DOHH2 (cell line): ENCODE measurements at regions not wholly inside any gene's neighbourhood (a gene's known extent, or its start where the extent isn't known, plus 50 kb on each side); places are given as distances from the start of the nearest gene placed in this dataset.

ENCODE experiments used
- EZH2phosphoT487 ChIP-seq: fragments of 200-600 bp; sonication (generic); IDR thresholded peaks from 2 replicates; pipeline ENCODE4 v1.6.1; 2017; ENCODE audit warnings: borderline replicate concordance, mild to moderate bottlenecking, antibody characterized with exemption, low read length, moderate library complexity, mixed read lengths
- TF ChIP-seq, protein P1 (sequence below): fragments of 200-600 bp; sonication (generic); IDR thresholded peaks from one replicate; pipeline ENCODE4 v1.5.1; 2014; ENCODE audit warnings: antibody characterized with exemption, mild to moderate bottlenecking, low read depth, low read length; ENCODE audit not compliant: poor library complexity, severe bottlenecking

DNA sequence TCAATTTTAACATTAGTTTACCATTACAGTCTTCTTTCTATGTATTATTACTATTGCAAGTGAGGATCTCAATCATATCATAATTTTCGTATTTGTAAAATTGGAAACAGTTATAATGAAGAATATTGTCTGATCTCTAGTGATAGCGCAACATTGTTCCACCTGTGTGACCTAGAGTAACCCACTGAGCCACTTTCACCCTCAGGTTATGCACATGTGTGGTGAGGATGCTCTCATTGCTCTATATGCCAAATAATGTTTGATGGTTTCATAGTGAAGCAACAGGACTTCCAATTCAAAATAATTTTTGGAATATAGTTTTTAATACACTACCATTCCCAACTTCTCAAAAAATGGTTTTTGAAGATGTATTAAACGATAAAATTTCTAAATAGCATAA lies 603.1 kb upstream of the MAN1A1 start:
- TF ChIP-seq, protein P1, sequence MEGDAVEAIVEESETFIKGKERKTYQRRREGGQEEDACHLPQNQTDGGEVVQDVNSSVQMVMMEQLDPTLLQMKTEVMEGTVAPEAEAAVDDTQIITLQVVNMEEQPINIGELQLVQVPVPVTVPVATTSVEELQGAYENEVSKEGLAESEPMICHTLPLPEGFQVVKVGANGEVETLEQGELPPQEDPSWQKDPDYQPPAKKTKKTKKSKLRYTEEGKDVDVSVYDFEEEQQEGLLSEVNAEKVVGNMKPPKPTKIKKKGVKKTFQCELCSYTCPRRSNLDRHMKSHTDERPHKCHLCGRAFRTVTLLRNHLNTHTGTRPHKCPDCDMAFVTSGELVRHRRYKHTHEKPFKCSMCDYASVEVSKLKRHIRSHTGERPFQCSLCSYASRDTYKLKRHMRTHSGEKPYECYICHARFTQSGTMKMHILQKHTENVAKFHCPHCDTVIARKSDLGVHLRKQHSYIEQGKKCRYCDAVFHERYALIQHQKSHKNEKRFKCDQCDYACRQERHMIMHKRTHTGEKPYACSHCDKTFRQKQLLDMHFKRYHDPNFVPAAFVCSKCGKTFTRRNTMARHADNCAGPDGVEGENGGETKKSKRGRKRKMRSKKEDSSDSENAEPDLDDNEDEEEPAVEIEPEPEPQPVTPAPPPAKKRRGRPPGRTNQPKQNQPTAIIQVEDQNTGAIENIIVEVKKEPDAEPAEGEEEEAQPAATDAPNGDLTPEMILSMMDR = no peak
- TF ChIP-seq EZH2phosphoT487 = no peak
